ENCODE measurements at regions not wholly inside any gene's neighbourhood (a gene's known extent, or its start where the extent isn't known, plus 50 kb on each side); places are given as distances from the start of the nearest gene placed in this dataset.

DNA sequence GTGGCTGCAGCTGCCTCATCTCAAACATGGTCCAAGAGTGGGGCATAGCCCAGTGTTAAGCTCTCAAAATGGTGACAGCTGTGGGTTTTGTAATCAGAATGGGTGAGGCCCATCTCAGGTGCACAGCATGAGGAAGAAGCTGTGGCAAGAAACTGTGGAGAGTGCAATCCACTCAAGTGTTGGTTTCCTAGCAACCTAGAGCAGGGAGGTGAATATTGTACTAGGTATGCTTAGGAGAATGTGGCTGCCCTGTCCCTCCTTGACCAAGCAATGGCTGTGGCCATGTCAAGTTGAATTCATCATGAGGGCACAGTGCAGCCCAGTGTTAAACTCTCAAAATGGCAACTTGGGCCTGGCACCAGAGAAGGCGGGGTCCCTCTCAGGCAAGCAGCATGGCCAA lies 160.5 kb upstream of the KCNN2 start:
- Mint-ChIP-seq H3K4me3 (no peak overlapping the region), H3K27me3 (no peaks in the 10 kb centered on the region), H3K4me1 (no peaks in the 10 kb centered on the region), H3K9me3 (peaks cover 10% of the 10 kb centered on the region), H3K27ac (no peak overlapping the region), H3K36me3 (no peaks in the 10 kb centered on the region)
- DNase-seq, result no peak

DNA sequence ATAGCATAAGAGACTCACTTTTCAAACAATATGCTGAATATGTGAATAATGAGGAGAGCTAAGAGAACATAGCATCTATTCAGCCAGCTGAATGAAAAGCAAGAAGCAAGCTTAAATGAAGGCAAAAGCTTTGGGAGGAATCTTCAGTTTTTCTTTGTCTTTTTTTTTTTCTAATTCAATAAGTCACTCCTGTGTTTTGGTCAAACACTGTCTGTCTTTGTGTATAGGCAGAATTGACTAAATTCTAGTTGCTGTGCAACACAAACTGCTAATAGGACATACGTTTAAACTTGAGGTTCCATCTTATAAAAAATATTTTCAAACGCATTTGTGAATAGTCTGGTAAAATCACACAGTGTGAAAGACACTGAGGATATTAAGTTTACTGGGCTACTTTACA lies 156.9 kb upstream of the KCNN2 start:
- no peak for DNase-seq
- Mint-ChIP-seq H3K27me3 (no peaks in the 10 kb centered on the region), H3K36me3 (no peaks in the 10 kb centered on the region), H3K4me1 (no peaks in the 10 kb centered on the region), H3K9me3 (peaks cover 10% of the 10 kb centered on the region), H3K4me3 (no peak overlapping the region), H3K27ac (no peak overlapping the region)

DNA sequence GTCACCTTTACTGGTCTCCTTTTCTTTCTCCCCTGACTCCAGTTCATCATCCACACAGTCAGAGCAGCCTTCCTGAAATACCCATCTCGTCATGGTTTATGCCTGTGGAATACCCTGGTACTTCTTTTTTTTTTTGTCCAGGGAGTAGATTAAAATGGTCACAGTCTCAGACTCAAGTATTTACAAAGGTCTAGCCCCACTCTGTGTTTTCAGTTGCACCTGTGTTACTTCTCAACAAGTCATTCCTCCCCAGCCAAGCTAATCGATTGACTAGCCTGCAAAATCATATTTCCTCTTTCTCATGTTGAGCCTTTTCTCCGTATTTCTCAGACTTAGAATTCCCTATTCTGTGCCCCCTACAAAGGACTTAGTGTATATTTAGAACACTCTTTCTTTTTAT lies 155.2 kb upstream of the KCNN2 start:
- Mint-ChIP-seq H3K36me3 (no peaks in the 10 kb centered on the region), H3K9me3 (no peaks in the 10 kb centered on the region), H3K27me3 (no peaks in the 10 kb centered on the region), H3K27ac (no peak overlapping the region), H3K4me3 (no peak overlapping the region), H3K4me1 (no peaks in the 10 kb centered on the region)
- DNase-seq, result no peak

DNA sequence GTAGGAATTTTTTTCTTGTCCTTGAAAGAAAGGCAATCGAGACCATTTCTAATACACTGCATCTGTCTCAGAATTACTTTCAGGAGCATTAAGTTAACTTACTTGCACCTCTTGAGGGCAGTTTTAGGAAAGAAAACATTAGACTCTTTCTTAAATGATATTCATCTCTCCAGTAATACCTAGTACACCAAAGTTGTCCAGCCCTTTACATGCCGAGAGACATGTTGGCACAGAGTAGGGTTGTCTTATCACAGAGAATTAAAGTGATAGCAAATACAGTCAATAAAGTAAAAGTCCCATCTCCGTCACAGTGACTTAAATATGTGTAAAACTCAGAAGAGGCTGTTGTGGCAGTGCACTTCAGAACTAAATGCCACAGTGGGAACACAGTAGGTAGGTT lies 154.3 kb upstream of the KCNN2 start:
- no peaks in the 10 kb centered on the region for H3K4me1 Mint-ChIP-seq
- H3K27me3 Mint-ChIP-seq, result no peaks in the 10 kb centered on the region
- DNase-seq, result no peak
- H3K36me3 Mint-ChIP-seq, result no peaks in the 10 kb centered on the region
- no peak overlapping the region for H3K27ac Mint-ChIP-seq
- H3K4me3 Mint-ChIP-seq, result no peak overlapping the region
- no peaks in the 10 kb centered on the region for H3K9me3 Mint-ChIP-seq

GRCh38 chr5:114208120-114208519 lies 153.8 kb upstream of the KCNN2 start:
- no peaks in the 10 kb centered on the region for H3K9me3 Mint-ChIP-seq
- H3K36me3 Mint-ChIP-seq, result no peaks in the 10 kb centered on the region
- no peaks in the 10 kb centered on the region for H3K27me3 Mint-ChIP-seq
- no peak for DNase-seq
- H3K27ac Mint-ChIP-seq, result no peak overlapping the region
- no peaks in the 10 kb centered on the region for H3K4me1 Mint-ChIP-seq
- no peak overlapping the region for H3K4me3 Mint-ChIP-seq

GRCh38 chr5:114208588-114208987 lies 153.3 kb upstream of the KCNN2 start:
- no peaks in the 10 kb centered on the region for H3K27me3 Mint-ChIP-seq
- no peaks in the 10 kb centered on the region for H3K9me3 Mint-ChIP-seq
- no peak overlapping the region for H3K27ac Mint-ChIP-seq
- H3K4me1 Mint-ChIP-seq, result no peaks in the 10 kb centered on the region
- no peak overlapping the region for H3K4me3 Mint-ChIP-seq
- H3K36me3 Mint-ChIP-seq, result no peaks in the 10 kb centered on the region
- DNase-seq, result no peak

DNA sequence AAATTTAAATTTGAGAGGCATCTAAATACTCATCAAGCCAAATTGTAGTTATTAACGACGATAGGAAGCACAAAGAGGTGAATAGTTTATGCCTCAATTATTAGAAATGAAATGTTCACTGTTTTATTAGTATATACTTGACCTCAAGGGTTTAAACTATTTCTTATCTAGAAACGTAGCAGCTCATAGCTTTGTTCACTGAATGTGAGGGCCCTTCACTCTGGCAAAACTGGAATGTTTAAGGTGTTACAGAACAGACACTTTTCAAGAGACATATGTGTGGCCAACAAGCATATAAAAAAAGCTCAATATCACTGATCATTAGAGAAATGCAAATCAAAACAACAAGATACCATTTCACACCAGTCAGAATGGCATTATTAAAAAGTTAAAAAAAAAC lies 151.2 kb upstream of the KCNN2 start:
- H3K27ac Mint-ChIP-seq, result no peak overlapping the region
- no peaks in the 10 kb centered on the region for H3K36me3 Mint-ChIP-seq
- H3K27me3 Mint-ChIP-seq, result no peaks in the 10 kb centered on the region
- no peak for DNase-seq
- H3K4me3 Mint-ChIP-seq, result no peak overlapping the region
- H3K9me3 Mint-ChIP-seq, result peaks cover 2% of the 10 kb centered on the region
- H3K4me1 Mint-ChIP-seq, result no peaks in the 10 kb centered on the region

DNA sequence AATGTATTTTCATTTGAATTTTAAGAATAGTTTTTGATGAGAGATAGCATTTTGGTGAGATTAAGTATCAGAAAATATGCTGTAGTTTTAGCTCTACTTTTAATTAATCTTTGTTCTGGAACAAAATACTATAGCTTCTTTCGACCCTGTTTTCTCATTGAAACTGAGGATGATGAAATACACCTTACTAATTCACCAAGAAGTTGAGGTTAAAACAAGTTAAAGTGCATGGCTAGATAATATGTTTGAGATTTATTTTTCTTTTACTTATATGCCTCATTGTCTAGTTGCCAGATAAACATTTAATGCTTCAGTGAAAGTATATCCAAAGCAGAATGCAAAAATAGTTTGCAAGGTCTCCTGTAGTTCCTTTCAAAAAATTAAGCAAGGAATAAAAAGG lies 140.1 kb upstream of the KCNN2 start:
- Mint-ChIP-seq H3K4me1 (no peaks in the 10 kb centered on the region), H3K4me3 (no peak overlapping the region), H3K27me3 (no peaks in the 10 kb centered on the region), H3K9me3 (peaks cover 3% of the 10 kb centered on the region), H3K36me3 (no peaks in the 10 kb centered on the region), H3K27ac (no peak overlapping the region)
- DNase-seq, result no peak

GRCh38 chr5:114223866-114224265 lies 138.0 kb upstream of the KCNN2 start:
- Mint-ChIP-seq H3K4me1 (no peaks in the 10 kb centered on the region), H3K4me3 (no peak overlapping the region), H3K36me3 (no peaks in the 10 kb centered on the region), H3K27me3 (no peaks in the 10 kb centered on the region), H3K27ac (no peak overlapping the region), H3K9me3 (peaks cover 3% of the 10 kb centered on the region)
- no peak for DNase-seq

DNA sequence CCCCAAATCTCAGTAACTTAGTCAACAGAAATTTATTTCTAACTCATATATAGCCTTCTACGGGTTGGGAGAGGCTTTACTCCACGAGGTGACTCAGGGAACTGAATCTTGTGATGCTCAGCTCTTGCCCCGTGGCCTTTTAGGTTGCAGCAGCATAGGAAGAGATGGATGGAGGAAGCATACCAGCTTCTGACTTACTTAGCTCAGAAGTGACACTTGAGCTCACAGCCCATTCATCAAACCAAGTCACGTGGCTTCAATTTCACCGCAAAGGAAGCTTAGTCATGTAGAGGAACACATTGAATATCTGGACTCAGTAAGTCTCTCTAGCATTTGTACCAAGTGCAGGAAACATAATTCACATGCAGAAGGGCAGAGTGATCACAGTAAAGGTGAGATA lies 124.1 kb upstream of the KCNN2 start:
- H3K4me3 Mint-ChIP-seq, result no peak overlapping the region
- no peaks in the 10 kb centered on the region for H3K36me3 Mint-ChIP-seq
- no peak overlapping the region for H3K27ac Mint-ChIP-seq
- no peak for DNase-seq
- peaks cover 2% of the 10 kb centered on the region for H3K9me3 Mint-ChIP-seq
- H3K4me1 Mint-ChIP-seq, result no peaks in the 10 kb centered on the region
- H3K27me3 Mint-ChIP-seq, result no peaks in the 10 kb centered on the region

DNA sequence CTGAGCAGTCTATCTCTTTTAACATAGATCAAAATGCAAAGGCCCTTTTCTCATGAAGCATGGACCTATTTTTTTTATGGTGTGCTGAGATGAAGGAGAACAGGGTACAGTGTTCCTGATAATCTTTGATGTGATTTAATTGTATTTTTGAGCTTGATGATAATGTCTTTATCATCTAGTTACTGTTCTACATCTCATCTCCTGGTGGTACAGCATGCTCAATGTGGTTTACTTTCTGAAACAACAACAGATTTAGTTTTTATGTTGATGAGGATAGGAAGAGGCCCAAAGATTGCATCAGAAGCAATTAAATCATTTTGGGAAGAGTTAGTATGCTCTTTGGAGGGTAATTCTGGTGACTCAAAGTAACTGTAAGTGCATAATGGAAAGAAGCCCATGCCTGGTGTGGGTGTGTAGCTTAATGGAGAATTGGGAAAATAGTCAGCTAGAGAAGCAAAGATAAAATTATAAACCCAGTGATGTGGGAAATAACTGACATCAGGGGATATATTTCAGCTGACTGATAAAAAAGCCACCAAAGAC lies 123.0 kb upstream of the KCNN2 start:
- Mint-ChIP-seq H3K4me3 (no peak overlapping the region), H3K27ac (no peak overlapping the region), H3K4me1 (no peaks in the 10 kb centered on the region), H3K36me3 (no peaks in the 10 kb centered on the region), H3K9me3 (peaks cover 2% of the 10 kb centered on the region), H3K27me3 (no peaks in the 10 kb centered on the region)
- DNase-seq, result no peak

DNA sequence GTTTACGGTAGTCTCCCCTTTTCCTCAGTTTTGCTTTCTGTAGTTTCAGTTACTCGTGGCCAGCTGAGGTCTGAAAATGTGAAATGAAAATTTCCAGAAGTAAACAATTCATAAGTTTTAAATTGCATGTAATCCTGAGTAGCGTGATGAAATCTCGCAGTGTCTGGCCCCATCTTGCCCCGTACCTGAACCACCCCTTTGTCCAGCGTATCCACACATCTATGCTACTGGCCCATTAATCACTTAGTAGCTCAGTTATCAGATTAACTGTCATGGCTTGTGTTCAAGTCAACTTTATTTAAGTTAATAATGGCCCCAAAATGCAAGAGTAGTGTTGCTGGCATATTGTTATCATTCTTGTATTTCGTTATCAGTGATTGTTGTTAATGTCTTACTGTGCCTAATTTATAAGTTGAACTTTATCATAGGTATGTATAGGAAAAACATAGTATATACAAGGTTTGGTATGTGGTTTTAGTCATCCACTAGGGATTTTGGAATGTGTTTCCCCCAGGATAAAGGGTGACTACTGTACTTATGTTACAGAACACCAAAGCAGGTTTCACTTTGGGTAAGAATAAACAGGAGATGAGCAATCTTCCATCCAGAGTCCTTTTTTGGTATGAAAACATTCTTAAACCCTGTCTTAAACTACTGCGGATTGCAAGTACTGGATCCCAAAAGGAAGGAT lies 118.4 kb upstream of the KCNN2 start:
- no peaks in the 10 kb centered on the region for H3K36me3 Mint-ChIP-seq
- DNase-seq, result no peak
- no peaks in the 10 kb centered on the region for H3K9me3 Mint-ChIP-seq
- no peaks in the 10 kb centered on the region for H3K4me1 Mint-ChIP-seq
- H3K4me3 Mint-ChIP-seq, result no peak overlapping the region
- no peaks in the 10 kb centered on the region for H3K27me3 Mint-ChIP-seq
- no peak overlapping the region for H3K27ac Mint-ChIP-seq

DNA sequence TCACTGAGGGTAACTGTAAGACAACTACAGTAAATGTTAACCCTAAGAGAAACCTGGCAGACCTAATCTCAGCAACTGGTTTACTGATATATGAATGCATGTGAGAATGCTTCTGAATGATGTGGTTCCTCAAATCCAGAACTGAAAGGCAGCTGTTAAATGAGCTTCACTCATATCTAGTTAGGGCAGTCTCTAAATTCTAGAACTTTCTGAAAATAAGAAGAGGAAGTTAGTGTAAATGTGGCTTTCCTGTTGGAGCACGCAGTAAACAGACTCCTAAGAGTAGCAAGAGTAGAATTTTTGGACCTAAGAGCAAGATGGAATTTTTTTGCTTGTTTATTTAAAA lies 117.9 kb upstream of the KCNN2 start:
- no peaks in the 10 kb centered on the region for H3K27me3 Mint-ChIP-seq
- no peaks in the 10 kb centered on the region for H3K36me3 Mint-ChIP-seq
- DNase-seq, result no peak
- no peak overlapping the region for H3K4me3 Mint-ChIP-seq
- no peaks in the 10 kb centered on the region for H3K4me1 Mint-ChIP-seq
- H3K9me3 Mint-ChIP-seq, result no peaks in the 10 kb centered on the region
- H3K27ac Mint-ChIP-seq, result no peak overlapping the region

- Mint-ChIP-seq H3K4me1 (no peaks in the 10 kb centered on the region), H3K36me3 (no peaks in the 10 kb centered on the region), H3K27me3 (no peaks in the 10 kb centered on the region), H3K27ac (no peak overlapping the region), H3K4me3 (no peak overlapping the region), H3K9me3 (no peaks in the 10 kb centered on the region)
- no peak for DNase-seq
These were observed 112.0 kb upstream of the KCNN2 start for GRCh38 chr5:114249823-114250222.

DNA sequence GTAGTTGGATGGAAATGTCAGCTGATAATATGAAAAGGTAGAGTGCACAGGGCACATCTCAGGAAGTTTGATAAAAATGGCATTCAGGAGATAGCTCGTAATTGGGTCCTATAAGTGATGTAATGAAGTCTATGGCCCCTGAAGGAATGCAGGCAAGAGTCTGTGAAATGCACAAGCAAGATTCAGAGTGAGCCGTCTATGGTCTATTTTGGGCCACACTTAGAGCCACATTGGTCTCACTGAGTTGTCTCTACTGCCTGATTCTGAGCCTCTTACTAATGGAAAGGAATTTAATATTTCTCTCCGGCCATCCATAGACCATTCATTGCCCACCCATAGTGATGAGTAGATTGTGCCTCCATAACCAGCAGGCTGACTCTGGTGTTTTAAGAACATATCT lies 111.3 kb upstream of the KCNN2 start:
- no peak for DNase-seq
- Mint-ChIP-seq H3K27me3 (no peaks in the 10 kb centered on the region), H3K36me3 (no peaks in the 10 kb centered on the region), H3K27ac (no peak overlapping the region), H3K4me3 (no peak overlapping the region), H3K9me3 (no peaks in the 10 kb centered on the region), H3K4me1 (no peaks in the 10 kb centered on the region)

DNA sequence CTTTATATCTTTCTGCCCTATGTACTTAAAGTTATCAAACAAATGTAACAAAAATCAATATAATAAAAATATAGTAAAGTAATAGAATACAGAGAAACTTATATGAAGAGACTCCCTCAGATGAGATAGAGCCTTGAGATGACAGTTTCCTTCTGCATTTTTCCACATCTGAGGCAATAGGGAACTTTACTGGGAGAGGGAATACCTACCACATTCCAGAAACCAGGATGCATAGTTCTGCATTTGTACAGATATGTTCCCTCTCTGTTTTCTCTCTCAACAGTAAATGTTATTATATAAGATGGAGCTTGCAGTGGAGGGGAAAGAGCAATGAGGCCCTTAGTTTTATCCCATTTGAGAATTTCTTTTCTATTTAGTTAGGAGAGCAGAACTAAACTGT lies 109.6 kb upstream of the KCNN2 start:
- Mint-ChIP-seq H3K4me3 (no peak overlapping the region), H3K4me1 (no peaks in the 10 kb centered on the region), H3K36me3 (no peaks in the 10 kb centered on the region), H3K27ac (no peak overlapping the region), H3K27me3 (no peaks in the 10 kb centered on the region), H3K9me3 (no peaks in the 10 kb centered on the region)
- no peak for DNase-seq

Data from activated naive CD8-positive, alpha-beta T cell treated with anti-CD3 and anti-CD28 coated beads for 36 hours (primary cell).